B cell (primary cell): ENCODE measurements at regions not wholly inside any gene's neighbourhood (a gene's known extent, or its start where the extent isn't known, plus 50 kb on each side); places are given as distances from the start of the nearest gene placed in this dataset.

Source experiments
- ATAC-seq: fragments of 200-7000 bp; cut with Tn5 transposase; one replicate; pipeline ENCODE4 v1.10.0; 2021; ENCODE audit warnings: low read depth, mild to moderate bottlenecking, moderate number of reproducible peaks, moderate library complexity
- CTCF ChIA-PET: fragments of 350-600 bp; sonication (Branson Sonifier 250); formaldehyde crosslinking; loops from one replicate; lab custom pipeline; 2021; ENCODE audit warnings: antibody characterized with exemption, inconsistent platforms; lab: Charles Lee
- POLR2A ChIA-PET: fragments of 350-600 bp; sonication (Branson Sonifier 250); formaldehyde crosslinking; loops from one replicate; lab custom pipeline; 2021; ENCODE audit warnings: antibody characterized with exemption; lab: Charles Lee
- DNase-seq: peaks from one replicate; pipeline ENCODE4 v3.0.0; 2013
- H2AFZ ChIP-seq: 2 replicates; pipeline ENCODE4 v1.6.1; 2012; ENCODE audit warnings: mild to moderate bottlenecking, low read depth, low read length; ENCODE audit not compliant: insufficient read depth, poor library complexity, severe bottlenecking
- H3K27ac ChIP-seq, 2 donors: 1 replicate in 1 of 2; 2 replicates in 1 of 2; pipeline ENCODE4 v1.5.1; 2012 to 2013; ENCODE audit warnings: low read length in 2 of 2, mild to moderate bottlenecking in 2 of 2, moderate library complexity in 1 of 2
- H3K27me3 ChIP-seq, 4 experiments: fragments of 200-600 bp in 1 of 4; sonication (generic) in 1 of 4; replicated peaks in 1 of 4; 1 replicate in 2 of 4; 2 replicates in 2 of 4; pipeline versions ENCODE4 v1.6.1 to v1.7.0; 2013 to 2016; ENCODE audit warnings: low read length in 3 of 4, mild to moderate bottlenecking in 2 of 4, mixed read lengths in 1 of 4, moderate library complexity in 1 of 4; ENCODE audit not compliant: insufficient read depth in 4 of 4, control insufficient read depth in 3 of 4; ENCODE audit errors: control extremely low read depth in 1 of 4
- H3K36me3 ChIP-seq, 2 experiments: replicated peaks in 1 of 2; 1 replicate in 1 of 2; 2 replicates in 1 of 2; pipeline versions ENCODE4 v1.6.1 to v1.7.1; 2013; ENCODE audit warnings: low read length in 1 of 2; ENCODE audit not compliant: insufficient read depth in 2 of 2, control insufficient read depth in 1 of 2; ENCODE audit errors: control extremely low read depth in 1 of 2, extremely low read depth in 1 of 2
- H3K4me1 ChIP-seq, 2 donors: fragments of 200-600 bp in 1 of 2; sonication (generic) in 1 of 2; 1 replicate in 1 of 2; 2 replicates in 1 of 2; pipeline versions ENCODE4 v1.5.1 to v1.6.1; 2013 to 2017; ENCODE audit warnings: low read length in 2 of 2; ENCODE audit not compliant: control insufficient read depth in 2 of 2, insufficient read depth in 2 of 2
- H3K4me2 ChIP-seq: replicated peaks from 2 replicates; pipeline ENCODE3; 2012; ENCODE audit warnings: mild to moderate bottlenecking, low read depth, low read length; ENCODE audit not compliant: poor library complexity, severe bottlenecking
- H3K4me3 ChIP-seq, 5 experiments: fragments of 200-600 bp in 1 of 5; sonication (generic) in 1 of 5; 1 replicate in 3 of 5; 2 replicates in 2 of 5; pipeline versions ENCODE4 v1.5.1 to v1.7.0; 2011 to 2016; ENCODE audit warnings: low read length in 4 of 5, mild to moderate bottlenecking in 4 of 5, low read depth in 2 of 5, control low read depth in 1 of 5, moderate library complexity in 1 of 5; ENCODE audit not compliant: insufficient read depth in 1 of 5; ENCODE audit errors: control extremely low read depth in 1 of 5, extremely low read depth in 1 of 5
- H3K79me2 ChIP-seq: fragments of 200-600 bp; sonication (generic); one replicate; pipeline ENCODE4 v1.6.0; 2016; ENCODE audit warnings: low read length; ENCODE audit not compliant: control insufficient read depth, insufficient read depth
- H3K9ac ChIP-seq: fragments of 200-600 bp; sonication (generic); 2 replicates; pipeline ENCODE4 v1.6.1; 2017; ENCODE audit warnings: mild to moderate bottlenecking, low read length, moderate library complexity
- H3K9me3 ChIP-seq, 3 donors: one replicate each; pipeline versions ENCODE4 v1.6.1 to v1.7.1; 2013; ENCODE audit warnings: low read length in 2 of 3; ENCODE audit not compliant: control insufficient read depth in 2 of 3, insufficient read depth in 1 of 3; ENCODE audit errors: control extremely low read depth in 1 of 3
- H4K20me1 ChIP-seq: 2 replicates; pipeline ENCODE4 v1.6.0; 2012; ENCODE audit warnings: mild to moderate bottlenecking, low read length; ENCODE audit not compliant: insufficient read depth, control insufficient read depth, poor library complexity, severe bottlenecking
- H3K27ac Mint-ChIP-seq: one replicate; pipeline ENCODE4 v1.8.0; 2021; ENCODE audit warnings: mixed read lengths
- H3K27me3 Mint-ChIP-seq: one replicate; pipeline ENCODE4 v1.8.0; 2021; ENCODE audit warnings: mixed read lengths
- H3K4me1 Mint-ChIP-seq: one replicate; pipeline ENCODE4 v1.8.0; 2021; ENCODE audit warnings: mixed read lengths
- H3K4me3 Mint-ChIP-seq: one replicate; pipeline ENCODE4 v1.8.0; 2021; ENCODE audit warnings: mixed read lengths
- H3K9me3 Mint-ChIP-seq: one replicate; pipeline ENCODE4 v1.8.0; 2022; ENCODE audit warnings: mixed read lengths; ENCODE audit not compliant: insufficient read depth
- CTCF ChIP-seq: fragments of 200-600 bp; IDR thresholded peaks from one replicate; pipeline ENCODE4 v1.8.0; 2022; ENCODE audit warnings: antibody characterized with exemption, mild to moderate bottlenecking
- EZH2 ChIP-seq: IDR thresholded peaks from 2 replicates; pipeline ENCODE4 v1.6.1; 2012; ENCODE audit warnings: borderline replicate concordance, low read depth, mild to moderate bottlenecking, moderate library complexity, low read length; ENCODE audit not compliant: insufficient read depth, poor library complexity, severe bottlenecking
- WGBS: methylation state at CpG from one replicate; pipeline ENCODE4 v1.1.5; 2013; ENCODE audit warnings: missing lambda C conversion rate; ENCODE audit not compliant: insufficient coverage; 5-methylcytosine and 5-hydroxymethylcytosine counted together
- intact Hi-C: fragments of 100-400 bp; cut with micrococcal nuclease; formaldehyde crosslinking; loops from one replicate; pipeline ENCODE4 v1.10.0; 2022

- WGBS: 100% methylated on average over 1 of the region's 6 CpGs
- DNase-seq: no peak
- H2AFZ ChIP-seq: no peak overlapping the region
- no peak overlapping the region for H3K4me3 ChIP-seq
- no peaks in the 10 kb centered on the region for H4K20me1 ChIP-seq
- H3K4me2 ChIP-seq: no peak overlapping the region
- no peaks in the 10 kb centered on the region for H3K9me3 ChIP-seq
- no peak overlapping the region for H3K4me3 Mint-ChIP-seq
- no peak overlapping the region for H3K27ac Mint-ChIP-seq
- H3K27ac ChIP-seq: no peak overlapping the region
- no peak for ATAC-seq
- H3K4me1 Mint-ChIP-seq: no peaks in the 10 kb centered on the region
- peaks cover 49% of the 10 kb centered on the region for H3K27me3 Mint-ChIP-seq
- peaks cover 0 to 6% (median 4%) of the 10 kb centered on the region in 4 experiments for H3K27me3 ChIP-seq
- no peaks in the 10 kb centered on the region for H3K4me1 ChIP-seq
- POLR2A ChIA-PET: no interaction called here
- TF ChIP-seq CTCF (no peak), EZH2 (no peak)
- no peaks in the 10 kb centered on the region for H3K79me2 ChIP-seq
- H3K9ac ChIP-seq: no peak overlapping the region
- H3K36me3 ChIP-seq: no peaks in the 10 kb centered on the region
- CTCF ChIA-PET: no interaction called here
- H3K9me3 Mint-ChIP-seq: no peaks in the 10 kb centered on the region
- intact Hi-C loops: no loop called here
These were observed 87.3 kb upstream of the SMYD2 start for GRCh38 chr1:214193691-214194090.

GRCh38 chr1:214198571-214198970 lies 82.4 kb upstream of the SMYD2 start:
- Histone ChIP-seq H3K79me2 (no peaks in the 10 kb centered on the region), H3K4me1 (no peaks in the 10 kb centered on the region), H3K4me2 (no peak overlapping the region), H4K20me1 (no peaks in the 10 kb centered on the region), H3K27ac (no peak overlapping the region), H3K4me3 (no peak overlapping the region), H3K9me3 (no peaks in the 10 kb centered on the region), H3K27me3 (peaks cover 0 to under 1% (median 0%) of the 10 kb centered on the region in 4 experiments), H3K9ac (no peak overlapping the region), H3K36me3 (no peaks in the 10 kb centered on the region), H2AFZ (no peak overlapping the region)
- TF ChIP-seq CTCF (no peak), EZH2 (no peak)
- H3K27me3 Mint-ChIP-seq: peaks cover 50% of the 10 kb centered on the region
- H3K4me3 Mint-ChIP-seq: no peak overlapping the region
- H3K9me3 Mint-ChIP-seq: no peaks in the 10 kb centered on the region
- CTCF ChIA-PET: interaction anchor here (0.9 kb wide), 1 partner anchor 16 kb away, joined by 3 read pairs; no protein-coding TSS in a partner anchor
- DNase-seq (no peak), ATAC-seq (no peak)
- intact Hi-C loops: no loop called here
- no peaks in the 10 kb centered on the region for H3K4me1 Mint-ChIP-seq
- WGBS: 100% methylated on average over 1 of the region's 1 CpG
- H3K27ac Mint-ChIP-seq: no peak overlapping the region
- POLR2A ChIA-PET: no interaction called here
